HG03108 (cell line): ENCODE measurements at regions not wholly inside any gene's neighbourhood (a gene's known extent, or its start where the extent isn't known, plus 50 kb on each side); places are given as distances from the start of the nearest gene placed in this dataset.
"Not testable (repeated sequence)": the region's sequence is repeated elsewhere in the genome, so short reads cannot be mapped to it uniquely, and the experiment has no call there.

Experiments
- ATAC-seq: cut with Tn5 transposase; IDR thresholded peaks from one replicate; pipeline ENCODE4 v1.9.1; 2021; ENCODE audit warnings: moderate library complexity; ENCODE audit not compliant: unreplicated experiment

DNA sequence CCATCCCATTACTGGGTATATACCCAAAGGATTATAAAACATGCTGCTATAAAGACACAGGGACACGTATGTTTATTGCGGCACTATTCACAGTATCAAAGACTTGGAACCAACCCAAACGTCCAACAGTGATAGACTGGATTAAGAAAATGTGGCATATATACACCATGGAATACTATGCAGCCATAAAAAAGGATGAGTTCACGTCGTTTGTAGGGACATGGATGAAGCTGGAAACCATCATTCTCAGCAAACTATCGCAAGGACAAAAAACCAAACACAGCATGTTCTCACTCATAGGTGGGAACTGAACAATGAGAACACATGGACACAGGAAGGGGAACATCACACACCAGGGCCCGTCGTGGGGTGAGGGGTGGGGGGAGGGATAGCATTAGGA lies 106.1 kb downstream of the CHD1L start:
- not testable (repeated sequence) for ATAC-seq

DNA sequence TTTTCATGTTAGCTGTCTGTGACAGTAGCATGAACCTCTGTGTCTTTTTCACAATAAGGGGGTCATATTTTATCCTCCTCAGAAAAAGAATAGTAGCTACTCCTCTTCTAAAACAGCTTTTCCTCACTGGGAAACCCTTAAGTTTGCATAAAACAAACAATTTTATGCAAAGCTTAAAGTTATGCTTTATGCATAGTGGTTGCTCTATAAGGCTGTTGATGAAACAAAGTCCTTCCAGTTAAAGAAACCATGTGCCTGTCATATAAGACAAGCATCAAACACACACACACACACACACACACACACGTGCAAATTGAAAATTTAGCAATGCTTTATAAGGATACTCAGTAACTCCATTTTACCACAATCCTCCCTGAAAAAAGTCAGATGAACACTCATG lies 107.0 kb downstream of the CHD1L start:
- no peak for ATAC-seq

DNA sequence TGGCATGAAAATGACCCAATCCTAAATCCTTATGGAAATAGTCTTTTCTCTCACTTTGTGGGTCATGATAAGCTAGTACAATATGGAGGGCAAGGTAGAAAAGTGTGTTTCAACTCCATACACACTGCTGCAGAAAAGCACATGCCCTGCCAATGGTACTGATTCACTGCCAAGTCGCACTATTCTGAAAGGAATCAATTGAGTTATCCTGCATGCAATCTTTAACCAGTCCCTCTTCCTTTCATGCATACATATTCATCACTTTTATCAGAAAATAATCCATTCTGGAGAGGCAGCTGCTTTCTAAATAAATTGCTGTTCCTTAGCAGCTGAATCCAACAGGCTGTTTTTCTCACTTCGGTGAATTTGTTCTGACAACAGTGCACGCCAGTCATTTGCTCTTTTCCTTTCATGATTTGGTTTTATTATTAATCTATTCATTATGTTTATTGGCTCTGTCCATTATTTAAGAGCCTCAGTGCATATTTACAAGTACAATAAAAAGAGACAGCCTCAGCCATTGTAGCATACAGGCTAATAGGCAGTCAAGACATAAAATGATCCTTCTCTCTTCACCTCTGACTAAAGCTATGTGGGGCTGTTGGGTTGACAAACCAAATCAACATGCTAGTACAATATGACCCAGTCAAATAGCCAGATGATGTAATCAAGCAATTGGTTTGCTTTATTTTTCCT lies 108.8 kb downstream of the CHD1L start:
- no peak for ATAC-seq

DNA sequence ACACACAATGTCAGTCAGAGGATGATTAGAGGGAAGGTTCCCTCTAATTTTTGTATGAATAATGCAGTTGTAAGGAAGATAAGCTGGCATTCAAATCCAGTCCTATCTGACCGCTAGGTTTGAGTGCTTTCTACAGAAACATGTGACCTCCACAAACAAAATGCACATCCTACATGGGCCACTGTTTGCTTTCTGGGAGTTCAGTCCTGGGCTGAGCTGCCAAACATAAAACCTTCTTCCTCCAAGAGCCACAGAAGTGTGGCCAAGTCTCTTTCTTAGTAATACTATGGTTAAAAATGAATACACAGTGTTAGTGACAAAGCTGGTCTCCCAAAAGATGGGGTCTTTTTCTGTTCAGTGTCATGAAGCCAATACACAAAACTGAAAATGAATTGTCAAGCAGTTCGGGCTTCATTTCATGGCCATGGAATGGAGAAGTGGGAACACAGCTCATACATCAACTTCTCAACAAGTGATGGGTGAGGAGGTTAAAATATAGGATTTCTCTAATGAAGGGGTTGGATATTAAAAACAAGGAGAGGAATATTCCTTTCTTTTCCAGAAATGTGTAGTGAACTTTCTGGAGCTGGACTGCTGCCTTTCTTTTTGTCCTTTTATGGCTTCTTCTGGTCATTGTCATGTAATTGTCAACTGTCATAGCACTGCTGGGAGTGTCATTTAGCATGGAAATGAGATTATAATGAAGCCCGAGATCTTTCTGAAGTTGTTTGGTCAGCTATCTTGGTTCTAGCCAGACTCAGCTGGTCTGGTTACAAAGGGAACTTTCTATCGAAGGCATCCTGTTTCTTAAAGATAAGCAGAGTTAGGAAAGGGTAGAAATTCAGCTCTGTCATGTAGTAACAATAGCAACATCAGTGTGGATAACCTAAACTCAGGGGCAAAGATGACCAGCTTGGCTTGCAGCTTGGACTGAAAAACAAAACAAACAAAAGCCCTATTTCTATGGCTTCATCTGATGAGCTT lies 135.1 kb downstream of the CHD1L start:
- ATAC-seq, result no peak

DNA sequence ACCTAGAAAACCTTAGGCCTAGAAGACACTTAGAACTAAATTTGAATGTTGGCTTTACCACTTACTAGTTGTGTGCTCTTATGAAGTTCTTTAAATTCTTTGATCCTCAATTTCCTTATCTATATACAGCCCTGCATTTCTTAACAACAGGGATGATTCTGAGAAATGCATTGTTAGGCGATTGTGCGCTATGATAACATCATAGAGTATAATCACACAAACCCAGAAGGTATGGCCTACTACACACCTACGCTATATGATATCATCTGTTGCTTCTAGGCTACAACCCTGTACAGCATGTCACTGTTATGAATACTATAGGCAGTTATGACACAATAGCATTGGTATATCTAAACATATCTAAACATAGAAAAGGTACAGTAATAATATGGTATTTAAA lies 137.4 kb downstream of the CHD1L start:
- ATAC-seq, result no peak

DNA sequence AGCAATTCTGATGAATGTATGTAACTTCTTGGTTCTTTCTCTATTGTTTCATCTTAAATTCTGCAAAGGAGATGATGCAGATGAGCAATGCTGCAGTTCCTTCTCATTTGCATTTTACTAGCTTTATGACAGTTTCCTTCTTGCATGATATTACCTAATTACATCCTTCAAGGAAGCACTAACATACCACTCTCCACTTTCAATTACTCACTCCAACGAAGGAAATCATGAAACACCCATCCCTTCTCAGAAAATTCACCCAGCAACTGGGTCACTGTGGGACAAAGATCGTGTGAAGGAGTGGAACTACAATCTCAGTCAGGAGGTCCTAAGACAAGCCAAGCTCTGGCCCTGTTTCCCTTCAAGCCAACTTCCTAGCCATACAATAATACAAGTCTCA lies 142.3 kb downstream of the CHD1L start:
- no peak for ATAC-seq

DNA sequence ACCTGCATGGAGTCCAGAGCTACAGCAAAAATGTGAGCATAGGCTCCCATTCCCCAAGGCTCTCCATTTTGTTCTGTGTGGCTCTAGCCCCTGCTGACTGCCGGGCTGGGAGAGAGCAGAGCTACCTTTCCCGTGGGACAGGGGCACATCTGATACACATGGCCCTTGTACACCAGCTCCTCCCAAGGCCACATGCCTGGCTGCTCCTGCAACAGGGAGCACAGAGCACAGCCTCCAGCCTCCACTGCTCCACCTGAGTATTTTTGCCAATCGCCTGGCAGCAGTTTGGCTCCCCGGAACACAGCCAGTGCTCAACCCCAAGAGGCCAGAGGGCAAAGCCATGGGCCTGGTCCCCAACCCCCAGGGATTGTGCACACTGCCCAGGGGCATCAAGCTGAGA lies 146.5 kb downstream of the CHD1L start:
- no peak for ATAC-seq

DNA sequence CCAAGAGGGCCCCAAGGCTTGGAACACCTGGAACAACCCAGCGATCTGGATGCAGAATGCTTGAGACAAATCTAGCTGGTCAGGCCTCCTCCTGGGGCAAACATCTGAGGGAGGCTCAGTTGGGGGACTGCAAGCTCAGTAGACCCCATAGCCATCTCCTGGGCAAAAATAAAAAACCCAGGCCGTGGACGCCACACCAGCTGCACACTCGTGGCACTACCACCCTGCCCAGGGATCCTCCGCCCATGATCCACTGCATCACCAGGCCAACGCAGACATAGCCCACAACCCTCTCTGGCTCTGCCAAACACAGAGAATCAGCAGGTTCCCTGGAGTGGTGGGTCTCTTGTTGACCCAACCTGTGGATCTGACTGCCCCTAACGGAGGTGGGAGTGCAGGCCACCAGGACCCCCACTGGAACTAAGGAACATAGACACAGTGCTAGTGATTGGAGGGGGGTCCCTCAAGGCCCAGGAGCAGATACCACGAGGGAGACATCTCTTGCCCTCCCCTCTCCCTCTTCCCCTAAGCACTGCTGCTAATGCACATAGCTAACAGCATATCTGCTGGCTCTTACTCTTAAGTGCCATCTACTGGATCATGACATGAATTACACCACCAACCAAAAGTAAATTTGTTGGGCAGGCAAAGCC lies 147.2 kb downstream of the CHD1L start:
- peak; percentile 56 for ATAC-seq

DNA sequence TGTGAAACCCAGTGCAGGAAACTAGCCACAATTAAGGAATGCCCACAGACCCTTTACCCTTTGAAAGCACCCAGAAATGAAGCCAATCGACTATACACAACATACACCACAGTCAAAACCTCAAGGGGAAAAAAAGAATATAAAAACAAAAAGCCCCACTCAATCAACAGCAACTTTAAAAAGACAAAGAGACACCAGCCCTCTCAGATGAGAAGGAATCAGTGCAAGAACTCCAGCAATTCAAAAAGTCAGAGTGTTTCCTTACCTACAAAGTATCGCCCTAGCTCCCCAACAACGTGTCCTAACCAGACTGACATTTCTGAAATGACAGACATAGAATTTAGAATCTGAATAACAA lies 147.7 kb downstream of the CHD1L start:
- no peak for ATAC-seq

DNA sequence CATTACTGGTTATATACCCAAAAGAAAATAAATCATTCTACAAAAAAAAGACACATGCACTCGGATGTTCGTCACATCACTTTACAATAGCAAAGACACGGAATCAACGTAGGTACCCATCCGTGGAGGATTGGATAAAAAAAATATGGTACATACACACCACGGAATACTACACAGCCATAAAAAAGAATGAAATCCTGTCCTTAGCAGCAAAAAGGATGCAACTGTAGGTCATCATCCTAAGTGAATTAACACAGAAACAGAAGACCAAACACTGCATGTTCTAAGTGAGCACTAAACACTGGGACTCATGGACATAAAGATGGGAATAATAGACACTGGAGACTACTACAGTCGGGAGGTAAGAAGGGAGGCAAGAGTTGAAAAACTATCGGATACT lies 148.6 kb downstream of the CHD1L start:
- ATAC-seq, result no peak

DNA sequence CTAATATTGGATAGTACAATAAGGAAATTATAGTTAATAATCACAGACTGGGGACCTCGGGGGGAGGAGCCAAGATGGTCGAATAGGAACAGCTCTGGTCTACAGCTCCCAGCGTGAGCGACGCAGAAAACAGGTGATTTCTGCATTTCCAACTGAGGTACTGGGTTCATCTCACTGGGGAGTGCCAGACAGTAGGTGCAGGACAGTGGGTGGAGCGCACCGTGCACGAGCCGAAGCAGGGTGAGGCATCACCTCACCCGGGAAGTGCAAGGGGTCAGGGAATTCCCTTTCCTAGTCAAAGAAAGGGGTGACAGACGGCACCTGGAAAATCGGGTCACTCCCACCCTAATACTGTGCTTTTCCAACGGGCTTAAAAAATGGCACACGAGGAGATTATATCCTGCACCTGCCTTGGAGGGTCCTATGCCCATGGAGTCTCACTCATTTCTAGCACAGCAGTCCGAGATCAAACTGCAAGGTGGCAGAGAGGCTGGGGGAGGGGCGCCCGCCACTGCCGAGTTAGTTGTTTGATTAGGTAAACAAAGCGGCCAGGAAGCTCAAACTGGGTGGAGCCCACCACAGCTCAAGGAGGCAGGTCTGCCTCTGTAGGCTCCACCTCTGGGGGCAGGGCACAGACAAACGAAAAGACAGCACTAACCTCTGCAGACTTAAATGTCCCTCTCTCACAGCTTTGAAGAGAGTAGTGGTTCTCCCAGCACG lies 138.8 kb upstream of the BCL9 start:
- ATAC-seq, result not testable (repeated sequence)

DNA sequence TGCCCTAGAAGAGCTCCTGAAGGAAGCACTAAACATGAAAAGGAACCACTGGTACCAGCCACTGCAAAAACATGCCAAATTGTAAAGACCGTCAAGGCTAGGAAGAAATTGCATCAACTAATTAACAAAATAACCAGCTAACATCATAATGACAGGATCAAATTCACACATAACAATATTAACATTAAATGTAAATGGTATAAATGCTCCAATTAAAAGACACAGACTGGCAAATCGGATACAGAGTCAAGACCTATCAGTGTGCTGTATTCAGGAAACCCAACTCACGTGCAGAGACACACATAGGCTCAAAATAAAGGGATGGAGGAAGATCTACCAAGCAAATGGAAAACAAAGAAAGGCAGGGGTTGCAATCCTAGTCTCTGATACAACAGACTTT lies 137.0 kb upstream of the BCL9 start:
- ATAC-seq, result not testable (repeated sequence)

DNA sequence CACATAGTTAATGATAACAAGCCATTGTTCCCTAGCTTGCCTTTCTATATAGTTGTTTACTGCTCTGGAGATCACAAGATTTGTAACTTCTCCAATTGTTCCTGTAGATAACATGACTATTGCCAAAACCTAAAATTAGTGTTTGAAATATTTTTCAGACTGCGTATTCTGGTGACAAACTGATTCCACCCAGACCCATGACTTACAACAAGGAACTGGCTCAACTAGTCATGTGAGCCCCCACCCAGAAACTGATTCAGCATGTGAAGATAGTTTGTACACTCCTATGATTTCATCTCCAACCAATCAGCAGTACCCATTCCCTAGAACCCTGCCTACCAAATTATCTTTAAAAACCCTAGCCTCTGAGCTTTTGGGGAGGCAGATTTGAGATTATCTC lies 131.4 kb upstream of the BCL9 start:
- no peak for ATAC-seq

DNA sequence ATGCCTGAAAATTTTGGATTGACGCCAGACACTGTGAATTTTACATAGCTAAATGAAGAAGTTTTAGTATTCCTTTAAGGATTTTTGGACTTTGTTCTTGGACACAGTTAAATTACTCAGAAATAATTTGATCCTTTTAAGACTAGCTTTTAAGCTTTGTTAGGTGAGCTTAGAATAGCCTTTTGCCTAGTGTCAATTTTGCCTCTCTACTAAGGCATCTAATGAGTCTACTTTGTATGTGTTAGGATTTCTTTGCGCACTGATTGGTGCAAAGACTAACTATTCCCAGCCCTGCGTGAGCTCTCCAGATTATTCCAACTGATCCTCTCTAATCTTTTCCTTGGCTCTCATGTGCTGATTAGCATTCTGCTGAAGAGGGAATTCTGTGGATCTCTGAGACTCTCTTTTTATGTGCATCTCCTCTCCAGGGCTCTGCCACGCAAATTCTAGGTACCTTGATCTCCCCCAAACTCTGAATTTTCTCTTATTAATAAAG lies 128.1 kb upstream of the BCL9 start:
- no peak for ATAC-seq

DNA sequence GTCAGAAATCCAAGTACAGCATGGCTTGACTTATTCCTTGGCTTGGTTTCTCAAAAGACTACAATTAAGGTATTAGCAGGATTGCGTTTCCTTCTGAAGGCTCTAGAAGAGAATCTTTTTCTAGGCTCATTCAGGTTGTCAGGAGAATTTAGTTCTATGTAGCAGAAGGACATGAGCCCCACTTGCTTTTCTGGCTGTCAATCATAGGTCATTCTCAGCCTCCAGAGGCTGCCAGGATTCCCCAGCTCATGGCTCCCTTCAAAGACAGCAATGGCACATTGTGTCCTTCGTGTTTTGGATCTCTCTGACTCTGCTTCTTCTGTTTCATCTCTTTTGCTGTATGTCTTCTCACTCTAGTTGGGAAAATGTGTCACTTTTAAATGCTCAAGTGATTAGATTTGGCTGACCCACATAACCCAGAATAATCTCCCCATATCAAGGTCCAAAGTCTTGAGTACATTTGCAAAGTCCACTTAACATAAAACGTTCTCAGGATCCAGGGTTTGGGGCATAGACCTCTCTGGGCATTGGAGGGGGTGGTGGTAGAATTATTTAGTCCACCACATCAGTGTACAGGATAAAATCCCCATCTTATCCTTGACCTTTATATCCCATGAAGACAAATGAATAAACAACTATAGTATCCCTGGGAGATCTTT lies 126.7 kb upstream of the BCL9 start:
- ATAC-seq, result no peak

DNA sequence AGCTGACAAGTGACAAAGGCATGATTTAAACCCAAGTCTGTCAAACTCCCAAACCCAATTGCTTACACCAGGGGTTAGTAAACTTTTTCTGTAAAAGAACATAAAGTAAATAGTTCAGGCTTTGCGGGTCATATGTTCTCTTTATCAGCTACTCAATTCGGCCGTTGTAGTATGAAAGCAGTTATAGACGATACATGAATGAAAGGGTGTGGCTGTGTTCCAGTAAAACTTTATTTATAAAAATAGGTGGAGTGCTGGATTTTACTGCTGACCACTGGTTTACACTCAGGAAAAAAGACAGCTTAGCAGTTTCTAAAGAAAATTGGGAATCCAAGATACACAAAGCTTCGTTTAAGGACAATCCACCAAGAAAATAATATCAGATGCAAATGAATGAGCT lies 124.3 kb upstream of the BCL9 start:
- no peak for ATAC-seq

DNA sequence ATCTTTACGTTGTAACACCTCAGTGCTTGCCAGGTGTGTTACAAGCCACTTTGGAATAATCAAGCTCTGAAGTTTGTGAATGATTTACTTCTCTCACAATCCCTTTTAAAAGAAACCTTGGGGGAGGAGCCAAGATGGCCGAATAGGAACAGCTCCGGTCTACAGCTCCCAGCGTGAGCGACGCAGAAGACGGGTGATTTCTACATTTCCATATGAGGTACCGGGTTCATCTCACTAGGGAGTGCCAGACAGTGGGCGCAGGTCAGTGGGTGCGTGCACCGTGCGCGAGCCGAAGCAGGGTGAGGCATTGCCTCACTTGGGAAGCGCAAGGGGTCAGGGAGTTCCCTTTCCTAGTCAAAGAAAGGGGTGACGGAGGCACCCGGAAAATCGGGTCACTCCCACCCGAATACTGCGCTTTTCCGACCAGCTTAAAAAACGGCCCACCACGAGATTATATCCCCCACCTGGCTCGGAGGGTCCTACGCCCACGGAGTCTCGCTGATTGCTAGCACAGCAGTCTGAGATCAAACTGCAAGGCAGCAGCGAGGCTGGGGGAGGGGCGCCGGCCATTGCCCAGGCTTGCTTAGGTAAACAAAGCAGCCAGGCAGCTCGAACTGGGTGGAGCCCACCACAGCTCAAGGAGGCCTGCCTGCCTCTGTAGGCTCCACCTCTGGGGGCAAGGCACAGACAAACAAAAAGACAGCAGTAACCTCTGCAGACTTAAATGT lies 118.0 kb upstream of the BCL9 start:
- not testable (repeated sequence) for ATAC-seq

DNA sequence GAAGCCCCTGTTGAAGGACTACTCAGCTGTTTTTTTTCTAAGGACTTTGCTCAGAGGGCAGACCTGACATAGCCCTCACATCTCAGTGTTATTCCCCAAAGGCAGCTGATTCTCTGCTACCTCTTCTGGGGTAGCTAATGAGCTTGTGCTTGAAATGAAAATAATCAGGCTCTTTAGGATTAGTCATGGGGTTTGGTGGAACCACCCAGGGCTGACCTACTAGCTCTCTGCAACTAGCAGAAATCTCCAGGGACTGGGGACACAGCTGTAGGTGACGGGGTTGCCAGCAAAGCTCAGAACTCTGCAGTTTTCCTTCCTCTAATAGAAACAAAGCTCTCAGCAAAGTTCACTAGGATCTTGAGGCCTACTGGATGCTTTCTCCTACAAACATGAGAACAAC lies 106.4 kb upstream of the BCL9 start:
- no peak for ATAC-seq

DNA sequence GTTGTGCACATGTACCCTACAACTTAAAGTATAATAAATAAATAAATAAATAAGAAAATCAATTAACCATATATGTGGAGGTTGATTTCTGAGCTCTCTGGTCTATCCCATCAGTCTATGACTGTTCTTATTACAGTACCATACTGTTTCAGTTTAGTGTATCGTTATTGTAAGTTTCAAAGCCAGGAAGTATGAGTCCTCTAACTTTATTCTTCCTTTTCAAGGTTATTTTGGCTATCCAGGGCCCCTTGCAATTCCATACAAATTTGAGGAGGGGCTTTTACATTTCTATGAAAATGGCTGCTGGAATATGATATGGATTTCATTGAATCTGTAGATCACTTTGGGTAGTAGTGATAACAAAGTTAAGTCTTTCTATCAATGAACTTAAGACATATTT lies 96.9 kb upstream of the BCL9 start:
- ATAC-seq, result no peak

DNA sequence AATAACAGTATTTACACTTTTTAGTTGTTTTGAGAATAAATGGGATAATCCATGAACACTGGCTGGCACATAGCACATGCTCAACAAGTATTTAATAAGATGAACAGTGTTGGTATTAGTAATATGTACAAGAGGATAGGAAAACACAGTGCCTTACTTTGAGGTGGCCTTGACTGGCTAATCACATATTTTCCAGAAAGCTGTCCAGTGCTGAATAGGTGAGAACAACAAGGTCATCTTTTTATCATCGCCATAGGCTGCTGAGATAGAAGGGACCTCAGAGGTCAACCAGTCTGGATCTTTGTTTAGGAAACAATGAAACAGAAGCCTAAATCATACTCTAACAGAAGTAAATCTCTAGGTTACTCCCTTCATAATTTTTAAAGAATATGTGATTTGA lies 89.7 kb upstream of the BCL9 start:
- no peak for ATAC-seq
